D341Med (cell line): ENCODE measurements at regions not wholly inside any gene's neighbourhood (a gene's known extent, or its start where the extent isn't known, plus 50 kb on each side); places are given as distances from the start of the nearest gene placed in this dataset.

Experiments
- DNase-seq: peaks from one replicate; pipeline ENCODE4 v3.0.0; 2012; ENCODE audit warnings: low spot score

DNA sequence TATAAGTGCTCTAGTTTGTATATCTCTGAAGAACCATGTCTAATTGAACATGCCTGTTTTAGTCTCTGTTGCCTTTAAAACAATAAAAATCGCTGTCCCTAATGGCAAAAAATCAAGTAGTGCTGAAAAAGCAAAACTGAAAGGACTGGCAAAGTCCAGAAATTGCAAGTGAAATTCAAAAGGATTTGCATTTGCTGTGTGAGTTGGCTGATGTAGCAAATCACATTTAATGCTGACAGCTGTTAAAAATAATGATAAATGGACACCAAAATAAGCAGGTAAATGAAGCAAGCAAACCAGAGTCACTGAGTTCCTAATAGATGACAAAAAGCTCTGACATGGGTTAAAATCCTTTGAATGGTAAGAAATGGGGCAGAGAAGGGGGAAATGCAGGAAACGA lies 874.1 kb downstream of the GRM8 start:
- no peak for DNase-seq

DNA sequence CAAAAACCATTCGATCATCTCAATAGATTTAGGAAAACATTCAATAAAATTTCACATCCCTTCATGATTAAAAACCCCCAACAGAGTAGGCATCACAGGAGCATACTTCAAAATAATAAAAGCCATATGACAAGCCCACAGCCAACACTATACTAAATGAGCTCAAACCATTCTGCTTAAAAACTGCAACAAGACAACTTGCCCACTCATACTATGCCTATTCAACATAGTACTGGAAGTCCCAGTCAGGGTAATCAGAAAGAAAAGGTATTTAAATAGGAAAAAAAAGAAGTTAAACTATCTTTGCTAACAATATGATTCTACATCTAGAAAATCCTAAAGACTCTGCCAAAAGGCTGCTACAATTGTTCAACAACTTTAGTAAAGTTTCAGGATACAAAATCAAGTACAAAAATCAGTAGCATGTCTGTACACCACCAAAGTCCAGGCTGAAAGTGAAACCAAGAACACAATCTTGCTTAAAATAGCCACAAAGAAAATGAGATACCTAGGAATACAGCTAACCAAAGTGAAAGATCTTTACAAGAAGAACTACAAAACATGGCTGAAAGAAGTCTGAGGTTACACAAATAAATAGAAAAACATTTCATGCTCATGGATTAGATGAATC lies 882.6 kb downstream of the GRM8 start:
- no peak for DNase-seq

DNA sequence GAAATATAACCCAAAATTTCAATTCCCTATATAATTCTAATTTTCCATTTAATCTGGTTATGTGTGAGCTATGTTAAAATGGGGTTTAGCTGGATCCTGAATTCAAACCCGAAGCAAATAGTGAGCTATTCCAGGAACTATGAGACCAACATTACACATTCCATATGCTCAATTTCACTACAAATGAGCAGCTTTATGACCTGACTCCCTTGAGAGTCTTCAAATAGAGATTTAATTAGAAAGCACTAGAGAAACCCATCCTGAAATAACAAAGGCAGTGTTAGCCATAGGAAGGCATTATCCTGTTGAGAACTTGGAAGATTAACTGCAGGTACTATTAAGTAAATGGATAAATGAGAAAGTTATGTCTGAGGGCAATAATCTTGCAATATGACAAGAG lies 890.0 kb downstream of the GRM8 start:
- DNase-seq = peak; percentile 33

DNA sequence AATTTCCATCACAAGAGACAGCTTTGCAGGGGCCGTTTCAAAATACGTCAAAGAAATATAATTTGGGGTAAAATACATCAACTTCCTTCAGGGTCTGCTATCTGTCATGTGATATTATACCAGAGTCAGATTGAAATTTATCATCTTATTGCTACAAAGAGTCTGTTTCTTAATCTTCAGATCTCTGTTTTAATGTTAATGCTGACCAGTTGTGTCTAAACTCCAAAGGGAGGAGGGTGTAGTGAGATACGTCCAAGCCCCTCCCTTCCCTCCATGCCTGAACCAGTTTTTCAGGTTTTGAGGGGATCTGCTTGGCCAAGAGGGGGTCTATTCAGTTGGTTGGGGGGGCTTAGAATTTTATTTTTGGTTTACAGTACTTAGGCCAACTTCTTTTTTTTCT lies 891.6 kb downstream of the GRM8 start:
- DNase-seq = no peak

DNA sequence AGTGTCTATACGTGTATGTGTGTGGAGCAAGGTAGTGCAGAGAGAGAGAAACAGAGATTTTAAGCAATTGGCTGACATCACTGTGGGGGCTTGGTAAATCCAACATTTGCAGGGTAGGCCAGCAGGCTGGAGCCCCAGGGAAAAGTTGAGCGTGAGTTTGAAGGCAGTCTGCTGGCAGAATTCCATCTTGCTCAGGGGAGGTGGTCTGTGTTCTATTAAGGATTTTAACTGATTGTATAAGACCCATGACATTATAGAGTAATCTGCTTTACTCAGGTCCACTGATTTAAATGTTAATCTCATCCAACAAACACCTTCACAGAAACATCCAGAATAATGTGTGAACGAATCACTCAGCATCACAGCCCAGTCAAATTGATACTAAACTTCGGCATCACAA lies 912.9 kb downstream of the GRM8 start:
- no peak for DNase-seq

DNA sequence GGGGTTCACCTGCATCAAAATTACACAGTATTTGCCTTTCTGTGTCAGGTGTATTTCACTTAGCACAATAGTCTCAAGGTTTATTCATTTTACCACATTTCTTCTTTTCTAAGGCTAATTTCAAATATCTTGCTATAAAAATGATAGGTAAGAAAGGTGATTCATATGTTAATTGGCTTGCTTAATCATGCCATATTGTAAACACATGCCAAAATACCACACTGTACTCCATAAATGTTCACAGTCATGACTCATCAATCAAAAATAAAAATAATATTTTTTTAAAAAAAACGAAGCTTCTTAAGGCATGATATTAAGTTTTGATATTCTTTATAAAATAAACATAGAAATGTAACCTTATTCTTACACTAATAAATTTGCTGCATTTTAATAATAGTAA lies 947.1 kb downstream of the GRM8 start:
- no peak for DNase-seq

DNA sequence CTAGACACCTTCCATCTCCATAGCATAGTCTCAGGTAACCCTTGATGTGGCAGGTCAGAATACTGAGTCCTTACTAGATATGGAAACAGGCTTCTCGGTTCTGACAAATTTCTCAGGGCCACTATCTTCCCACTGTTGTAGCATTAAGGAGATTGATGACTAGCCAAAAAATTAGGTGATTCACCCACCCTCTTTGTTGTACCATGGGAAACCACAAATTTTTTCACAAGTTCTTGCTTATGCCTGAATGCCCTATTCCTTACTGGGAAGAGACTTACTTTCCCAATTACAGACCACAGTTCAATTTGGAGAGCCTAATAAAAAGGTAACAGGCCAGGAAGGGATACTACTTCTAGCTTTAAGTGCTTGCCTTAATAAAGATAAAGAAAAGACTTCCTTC lies 948.8 kb downstream of the GRM8 start:
- DNase-seq = no peak

DNA sequence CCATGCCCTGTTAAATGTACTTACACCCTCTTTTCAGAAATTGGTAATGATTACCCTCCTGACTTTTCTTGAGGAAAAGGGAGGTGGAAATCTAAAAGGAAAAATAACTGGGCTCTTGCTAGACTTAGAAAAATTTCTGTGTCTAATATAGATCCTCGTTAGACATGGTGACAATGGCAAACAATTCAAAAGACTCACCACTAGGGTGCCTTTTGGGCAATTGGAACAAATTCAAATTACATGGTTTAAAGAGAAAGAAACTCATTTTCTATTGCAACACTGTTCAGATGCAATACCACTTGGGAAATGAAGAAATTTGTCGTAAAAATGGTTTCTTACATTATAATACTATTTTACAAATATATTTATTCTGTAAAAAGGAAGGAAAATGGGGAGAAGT lies 950.1 kb downstream of the GRM8 start:
- no peak for DNase-seq

DNA sequence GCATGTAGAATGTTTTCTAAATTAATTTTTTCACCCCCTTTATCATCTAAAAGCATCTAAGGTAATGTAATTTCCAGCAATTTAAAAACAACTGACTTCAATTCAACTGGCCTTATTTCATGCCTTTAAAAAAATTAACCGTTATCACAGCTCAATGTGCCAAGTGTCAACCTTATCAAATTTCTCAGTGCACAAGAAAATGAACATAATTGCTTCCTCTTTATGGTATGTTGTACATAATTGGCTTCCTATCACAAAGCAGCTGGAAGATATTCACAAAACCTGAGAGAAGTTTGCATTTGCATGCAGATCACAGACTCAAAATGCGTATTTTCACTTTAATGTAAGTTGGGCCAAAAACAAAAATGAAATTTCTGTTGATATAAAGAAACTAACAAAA lies 966.4 kb downstream of the GRM8 start:
- no peak for DNase-seq

DNA sequence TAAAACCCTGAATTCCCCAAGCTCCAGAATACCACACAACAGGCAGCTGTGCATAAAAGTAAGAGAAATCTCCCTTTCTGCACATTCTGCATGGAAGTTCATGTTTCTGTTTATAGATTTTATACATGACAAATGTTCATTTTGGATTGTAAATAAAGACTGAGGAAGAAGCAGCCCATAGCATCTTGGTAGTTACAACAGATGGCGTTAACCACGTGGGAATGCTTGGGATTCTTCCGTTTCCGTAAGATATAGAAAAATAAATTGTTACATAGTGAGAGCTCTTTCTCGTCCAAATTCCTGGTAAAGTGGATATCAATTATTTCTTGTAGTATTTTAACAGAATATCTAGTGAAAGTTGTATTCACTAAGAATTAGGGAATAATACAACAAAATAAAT lies 1016.5 kb downstream of the GRM8 start:
- no peak for DNase-seq

DNA sequence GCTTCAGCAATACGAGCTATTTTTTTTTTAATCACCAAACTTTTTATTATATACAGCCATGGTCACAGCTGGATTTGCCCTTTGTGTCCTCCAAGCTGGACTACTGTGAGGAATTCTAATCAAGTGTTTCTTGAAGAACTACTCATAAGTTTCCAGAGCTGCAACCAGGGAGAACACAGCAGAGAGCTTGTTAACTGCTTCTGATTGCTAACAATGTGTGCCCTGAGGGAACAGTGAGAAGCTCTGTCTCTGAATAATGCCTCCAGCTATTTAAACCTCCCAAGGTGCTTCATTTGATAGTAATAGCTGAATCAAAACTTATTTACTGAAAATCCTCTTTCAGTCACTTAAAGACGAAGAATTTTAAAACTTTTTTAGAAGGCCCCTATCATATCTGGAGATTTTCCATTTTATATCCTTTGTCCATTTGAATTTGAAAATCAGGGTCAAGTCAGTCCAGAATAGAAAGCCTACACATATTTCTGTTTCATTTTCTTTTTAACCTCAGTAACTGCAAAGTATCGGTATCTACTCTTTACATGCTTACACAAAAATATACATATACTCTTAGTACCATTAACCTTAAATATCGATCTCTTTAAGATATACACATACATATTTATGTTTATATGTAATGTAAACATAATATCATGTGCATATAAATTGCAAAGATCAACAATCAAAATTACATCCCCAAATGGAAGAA lies 1024.2 kb downstream of the GRM8 start:
- no peak for DNase-seq

DNA sequence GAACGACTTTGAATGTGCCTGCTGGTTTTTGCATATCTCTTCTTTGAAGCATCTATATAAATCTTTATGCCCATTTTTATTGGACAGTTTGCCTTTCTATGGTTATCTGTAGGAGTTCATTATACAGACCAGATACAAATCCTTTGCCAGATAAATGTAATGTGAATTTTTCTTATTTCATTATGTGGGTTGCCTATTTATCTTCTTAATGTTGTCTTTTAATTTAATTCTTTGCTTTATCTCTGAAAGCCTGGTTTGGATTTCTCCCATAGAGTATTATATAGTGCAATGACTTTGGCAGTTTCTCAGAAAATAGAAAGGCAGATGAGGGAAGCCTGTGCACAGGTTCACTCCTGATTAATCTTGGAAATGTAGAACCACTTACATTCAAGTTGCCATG lies 1025.1 kb downstream of the GRM8 start:
- DNase-seq = no peak

DNA sequence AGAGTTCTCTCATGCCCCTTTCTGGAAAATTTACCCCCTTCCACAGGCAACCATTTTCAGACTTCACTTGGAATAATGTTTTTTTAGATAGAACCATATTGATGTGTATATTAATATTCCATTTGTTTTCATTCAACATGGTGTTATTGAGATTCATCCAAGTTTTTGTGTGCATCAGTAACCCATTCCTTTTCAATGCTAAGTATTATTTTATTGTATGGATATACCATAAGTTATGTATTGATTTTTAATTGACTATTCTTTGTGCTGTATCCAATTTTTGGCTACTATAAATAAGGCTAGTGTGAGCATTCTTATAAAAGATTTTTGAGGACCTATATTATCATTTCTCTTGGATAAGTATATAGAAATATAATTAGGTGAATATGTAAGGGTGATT lies 1025.7 kb downstream of the GRM8 start:
- no peak for DNase-seq

DNA sequence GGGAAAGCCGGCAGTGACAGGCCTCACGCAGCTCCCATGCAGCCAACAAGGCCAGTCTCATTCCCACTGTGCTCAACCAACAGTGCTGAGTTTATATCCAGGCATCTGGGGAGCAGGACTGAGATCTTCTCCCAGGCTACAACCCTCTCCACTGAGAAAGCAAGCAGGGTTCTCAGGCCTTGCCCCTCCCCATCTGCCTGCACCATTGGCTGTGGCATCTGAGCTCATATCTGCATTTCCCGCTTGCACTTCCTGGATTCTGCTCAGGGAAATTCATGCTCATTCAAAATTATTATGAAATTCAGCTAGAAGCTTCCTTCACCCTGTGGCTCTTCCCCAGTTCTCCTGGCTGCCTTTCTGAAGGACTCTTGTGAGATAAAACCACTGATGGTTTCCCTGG lies 1029.0 kb downstream of the GRM8 start:
- no peak for DNase-seq

DNA sequence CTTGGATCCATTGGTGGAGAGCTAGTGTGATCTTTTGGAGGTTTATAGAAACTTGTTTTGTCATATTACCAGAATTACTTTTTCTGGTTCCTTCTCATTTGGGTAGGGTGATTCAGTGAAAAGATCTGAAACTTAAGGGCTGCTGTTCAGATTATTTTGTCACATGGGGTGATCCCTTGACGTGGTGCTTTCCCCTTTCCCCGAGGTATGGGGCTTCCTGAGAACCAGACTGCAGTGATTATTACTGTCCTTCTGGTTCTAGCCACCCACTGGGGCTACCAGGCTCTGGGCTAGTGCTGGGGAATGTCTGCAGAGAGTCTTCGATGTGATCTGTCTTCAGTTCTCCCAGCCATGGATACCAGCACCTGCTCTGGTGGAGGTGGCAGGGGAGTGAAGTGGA lies 1030.0 kb downstream of the GRM8 start:
- DNase-seq = no peak

DNA sequence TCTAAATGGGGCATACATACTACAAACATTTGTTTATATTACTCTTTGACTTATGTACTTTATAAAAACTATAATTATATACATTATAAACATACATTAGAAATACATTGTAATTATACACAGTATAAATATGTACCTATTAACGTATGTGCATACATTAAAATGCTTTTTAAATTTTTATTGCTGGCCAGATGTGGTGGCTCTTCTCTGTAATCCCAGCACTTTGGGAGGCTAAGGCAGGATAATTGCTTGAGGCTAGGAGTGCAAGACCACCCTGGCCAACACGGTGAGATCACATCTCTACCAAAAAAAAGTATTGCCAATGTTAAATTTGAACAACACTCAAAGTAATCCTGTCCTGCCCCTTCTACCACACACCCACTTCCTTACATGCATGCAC lies 1037.0 kb downstream of the GRM8 start:
- DNase-seq = no peak

DNA sequence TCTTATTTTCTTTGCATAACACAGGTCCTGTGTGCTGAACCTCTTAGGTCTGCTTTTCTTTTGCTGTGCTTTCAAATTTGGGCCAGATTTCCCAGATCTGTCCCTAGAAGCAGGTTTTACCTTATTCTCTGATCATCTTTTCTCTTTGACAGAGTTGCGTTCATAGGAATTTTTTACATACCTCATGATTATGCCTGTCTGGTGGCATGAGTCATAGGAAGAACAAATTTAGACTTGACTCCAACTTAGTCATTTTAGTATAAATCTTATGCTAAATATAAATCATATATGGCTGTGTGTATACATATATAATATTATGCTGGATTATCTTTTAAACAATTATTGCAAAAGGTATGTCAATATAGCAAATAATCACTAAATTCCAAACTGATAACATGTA lies 1038.9 kb downstream of the GRM8 start:
- DNase-seq = no peak

DNA sequence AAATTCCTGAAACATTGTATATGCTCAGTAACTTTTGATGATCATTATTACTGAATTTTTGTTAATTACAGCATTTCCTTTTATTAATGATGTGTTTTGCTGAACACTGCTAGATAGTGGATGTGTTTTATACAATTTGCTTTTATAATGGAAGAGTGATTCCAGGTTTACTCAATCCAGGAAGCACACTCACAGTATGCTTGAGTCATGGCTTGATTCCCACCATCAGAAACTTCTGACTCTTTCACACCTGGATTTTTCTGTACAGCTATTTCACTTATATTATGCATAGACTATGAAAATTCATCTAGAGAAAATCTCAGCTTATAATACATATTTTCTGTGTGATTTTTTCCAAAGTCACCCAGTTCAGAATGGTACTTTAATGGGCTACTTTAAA lies 1040.9 kb downstream of the GRM8 start:
- DNase-seq = no peak

DNA sequence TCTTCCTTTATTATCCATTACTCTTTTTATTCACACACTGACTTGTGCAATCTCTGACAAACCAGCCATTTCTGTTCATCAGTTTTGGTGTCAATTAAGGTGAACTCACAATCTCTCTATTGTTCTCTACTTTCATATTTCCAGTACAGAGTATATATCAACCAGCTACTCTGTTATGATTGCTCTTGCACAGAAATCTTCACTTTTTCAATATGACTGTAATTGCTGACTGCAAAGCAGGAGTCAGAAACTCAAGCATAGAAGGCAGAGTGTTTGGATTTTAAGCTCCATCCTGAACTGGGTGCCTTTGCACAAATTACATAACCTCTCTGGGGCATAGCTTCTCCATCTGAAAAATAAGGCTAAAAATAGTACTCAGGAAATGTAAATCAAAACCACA lies 1042.0 kb downstream of the GRM8 start:
- no peak for DNase-seq

DNA sequence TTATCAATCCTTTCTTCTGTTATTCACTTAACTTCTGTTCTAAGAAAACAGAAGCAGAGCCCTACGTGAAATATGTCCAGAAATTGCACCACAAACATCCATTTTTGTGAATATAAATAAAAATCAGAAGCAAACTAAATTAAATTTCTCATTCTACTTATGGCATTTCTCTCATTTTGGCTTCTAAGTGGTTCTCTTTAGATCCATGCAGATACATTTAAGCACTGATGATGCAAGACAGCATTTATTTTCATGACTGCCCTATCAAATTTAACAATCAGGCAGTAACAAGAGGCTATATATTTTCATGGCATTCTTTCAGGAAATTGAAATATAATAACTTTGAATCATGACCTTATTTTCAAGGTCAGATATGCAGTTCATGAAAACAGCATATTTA lies 1049.6 kb downstream of the GRM8 start:
- no peak for DNase-seq

DNA sequence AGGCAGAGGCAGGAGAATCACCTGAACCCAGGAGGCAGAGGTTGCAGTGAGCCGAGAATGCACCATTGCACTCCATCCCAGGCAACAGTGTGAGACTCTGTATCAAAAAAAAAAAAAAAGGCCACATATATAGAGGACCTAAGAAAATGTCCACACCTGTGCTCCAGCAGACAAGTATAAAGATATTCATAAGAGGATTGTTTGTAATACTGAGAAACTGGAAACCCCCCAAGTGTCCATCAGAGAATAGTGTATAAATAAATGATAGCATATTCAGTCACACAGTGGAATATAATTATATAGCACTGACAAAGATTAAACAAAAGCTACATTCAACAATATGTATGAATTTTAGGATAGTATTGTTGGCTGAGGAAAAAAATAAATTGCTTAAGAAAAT lies 1050.6 kb downstream of the GRM8 start:
- no peak for DNase-seq

DNA sequence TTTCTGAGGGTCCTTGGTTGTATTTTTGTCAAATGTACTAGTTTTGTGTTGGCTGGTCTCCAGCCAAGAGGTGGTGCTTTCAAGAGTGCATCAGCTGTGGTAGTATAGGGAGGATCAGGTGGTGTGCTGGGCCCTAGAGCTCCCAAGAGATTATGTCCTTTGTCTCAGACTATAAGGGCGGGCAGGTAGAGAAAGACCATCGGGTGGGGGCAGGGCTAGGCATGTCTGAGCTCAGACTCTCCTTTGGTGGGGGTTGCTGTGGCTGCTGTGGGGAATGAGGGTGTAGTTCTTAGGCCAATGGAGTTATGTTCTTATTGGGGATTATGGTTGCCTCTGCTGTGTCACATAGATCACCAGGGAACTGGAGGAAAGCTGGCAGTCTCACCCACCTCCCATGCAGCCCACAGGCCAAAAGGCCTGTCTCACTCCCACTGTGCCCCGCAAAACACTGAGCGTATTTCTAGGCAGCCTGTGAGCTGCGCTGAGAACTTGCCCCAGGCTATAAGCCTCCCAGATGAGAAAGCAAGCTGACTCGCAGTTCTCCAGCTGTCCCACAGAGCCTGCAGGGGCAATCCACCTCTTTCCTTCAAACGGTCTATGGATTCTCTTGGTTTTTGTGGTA lies 1066.7 kb downstream of the GRM8 start:
- no peak for DNase-seq

DNA sequence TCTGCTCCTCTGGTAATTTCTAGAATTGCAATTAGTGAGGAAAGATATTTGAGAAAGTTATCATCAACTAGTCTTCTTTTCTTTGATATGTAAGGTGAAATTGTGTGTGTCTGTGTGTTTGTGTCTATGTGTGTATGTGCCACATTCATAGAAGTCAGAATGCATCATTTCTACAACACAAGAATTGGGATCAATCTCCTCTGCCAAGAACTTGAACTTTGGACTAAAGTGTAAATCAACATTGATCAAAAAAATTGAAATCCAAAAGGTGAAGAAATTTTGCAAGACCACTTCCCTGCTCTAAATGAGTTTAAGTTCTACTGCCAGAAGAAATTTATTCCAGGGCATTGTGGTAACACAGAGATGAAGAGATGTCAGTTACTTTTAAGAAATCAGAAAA lies 1072.8 kb downstream of the GRM8 start:
- no peak for DNase-seq

DNA sequence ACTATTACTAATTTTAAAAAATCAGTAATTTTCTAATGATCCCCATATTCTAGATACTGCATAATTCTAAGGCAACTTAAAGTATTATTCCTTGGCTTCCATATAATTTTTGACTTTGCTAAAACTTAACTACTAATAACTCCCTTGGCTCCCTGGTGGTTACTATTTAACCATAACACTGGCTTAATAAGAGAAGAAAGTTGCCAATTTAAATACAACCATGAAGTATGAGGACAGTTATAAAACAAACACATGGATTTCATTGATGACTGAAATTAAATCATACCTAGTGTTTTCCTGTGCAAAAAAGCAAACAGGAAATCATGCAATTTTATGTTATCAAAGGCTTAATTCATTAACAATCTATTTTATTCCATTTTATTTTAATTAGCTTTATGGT lies 1073.9 kb downstream of the GRM8 start:
- DNase-seq = no peak
